GM19463 (cell line): ENCODE measurements at regions not wholly inside any gene's neighbourhood (a gene's known extent, or its start where the extent isn't known, plus 50 kb on each side); places are given as distances from the start of the nearest gene placed in this dataset.

Experiments used
- ATAC-seq: cut with Tn5 transposase; IDR thresholded peaks from one replicate; pipeline ENCODE4 v1.9.1; 2021; ENCODE audit warnings: mild to moderate bottlenecking, moderate library complexity; ENCODE audit not compliant: unreplicated experiment

- ATAC-seq = no peak
Measured at GRCh38 chr13:47087241-47087640, 190.4 kb upstream of the HTR2A start.

- ATAC-seq = no peak
Measured at GRCh38 chr13:47085346-47085745, 188.5 kb upstream of the HTR2A start.

GRCh38 chr13:47081850-47082249 is 185.0 kb upstream of the HTR2A start:
- no peak for ATAC-seq

GRCh38 chr13:47081246-47081645 is 184.4 kb upstream of the HTR2A start:
- no peak for ATAC-seq

GRCh38 chr13:47080621-47081020 is 183.8 kb upstream of the HTR2A start:
- no peak for ATAC-seq

GRCh38 chr13:47076500-47076899 is 179.6 kb upstream of the HTR2A start:
- ATAC-seq = no peak

GRCh38 chr13:47069133-47069532 is 172.3 kb upstream of the HTR2A start:
- ATAC-seq = no peak

- ATAC-seq = no peak
Measured at GRCh38 chr13:47067306-47067705, 170.5 kb upstream of the HTR2A start.

GRCh38 chr13:47066226-47066625 is 169.4 kb upstream of the HTR2A start:
- no peak for ATAC-seq

GRCh38 chr13:47064381-47064780 is 167.5 kb upstream of the HTR2A start:
- no peak for ATAC-seq

- ATAC-seq = no peak
Measured at GRCh38 chr13:47049276-47049989, 152.6 kb upstream of the HTR2A start.

- ATAC-seq = no peak
Measured at GRCh38 chr13:47046706-47047105, 149.9 kb upstream of the HTR2A start.

GRCh38 chr13:47044842-47045241 is 148.0 kb upstream of the HTR2A start:
- no peak for ATAC-seq

- ATAC-seq = no peak
Measured at GRCh38 chr13:47039106-47039505, 142.3 kb upstream of the HTR2A start.

- ATAC-seq = no peak
Measured at GRCh38 chr13:47038188-47038587, 141.3 kb upstream of the HTR2A start.

- peak; percentile 99 for ATAC-seq
Measured at GRCh38 chr13:47036294-47037008, 139.6 kb upstream of the HTR2A start.

GRCh38 chr13:47033216-47033615 is 136.4 kb upstream of the HTR2A start:
- ATAC-seq = no peak

- ATAC-seq = no peak
Measured at GRCh38 chr13:47027780-47028437, 131.1 kb upstream of the HTR2A start.

GRCh38 chr13:47025791-47026447 is 129.1 kb upstream of the HTR2A start:
- no peak for ATAC-seq

- ATAC-seq = no peak
Measured at GRCh38 chr13:47019977-47020376, 123.1 kb upstream of the HTR2A start.

- ATAC-seq = no peak
Measured at GRCh38 chr13:47017476-47017875, 120.6 kb upstream of the HTR2A start.
